ENCODE measurements at regions not wholly inside any gene's neighbourhood (a gene's known extent, or its start where the extent isn't known, plus 50 kb on each side); places are given as distances from the start of the nearest gene placed in this dataset.

DNA sequence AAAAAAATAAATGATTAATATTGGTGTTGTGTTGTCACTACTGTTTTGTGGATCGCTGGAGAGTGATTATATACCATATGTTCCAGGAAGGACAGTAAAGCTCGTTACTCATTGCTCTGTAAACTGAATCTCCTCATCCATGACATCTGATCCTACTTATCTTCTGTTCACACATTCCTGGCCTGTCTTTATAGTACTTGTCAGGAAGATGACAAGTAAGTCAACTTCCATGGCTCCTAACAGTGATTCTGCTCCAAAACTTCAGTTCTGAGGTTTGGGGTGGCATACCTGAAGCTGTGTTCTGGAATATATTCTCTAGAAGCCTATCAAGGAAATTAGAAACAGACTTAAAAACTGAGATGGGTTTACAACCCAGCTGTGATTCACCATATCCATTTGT lies 288.9 kb downstream of the ZBBX start:
- TF ChIP-seq, protein P1, sequence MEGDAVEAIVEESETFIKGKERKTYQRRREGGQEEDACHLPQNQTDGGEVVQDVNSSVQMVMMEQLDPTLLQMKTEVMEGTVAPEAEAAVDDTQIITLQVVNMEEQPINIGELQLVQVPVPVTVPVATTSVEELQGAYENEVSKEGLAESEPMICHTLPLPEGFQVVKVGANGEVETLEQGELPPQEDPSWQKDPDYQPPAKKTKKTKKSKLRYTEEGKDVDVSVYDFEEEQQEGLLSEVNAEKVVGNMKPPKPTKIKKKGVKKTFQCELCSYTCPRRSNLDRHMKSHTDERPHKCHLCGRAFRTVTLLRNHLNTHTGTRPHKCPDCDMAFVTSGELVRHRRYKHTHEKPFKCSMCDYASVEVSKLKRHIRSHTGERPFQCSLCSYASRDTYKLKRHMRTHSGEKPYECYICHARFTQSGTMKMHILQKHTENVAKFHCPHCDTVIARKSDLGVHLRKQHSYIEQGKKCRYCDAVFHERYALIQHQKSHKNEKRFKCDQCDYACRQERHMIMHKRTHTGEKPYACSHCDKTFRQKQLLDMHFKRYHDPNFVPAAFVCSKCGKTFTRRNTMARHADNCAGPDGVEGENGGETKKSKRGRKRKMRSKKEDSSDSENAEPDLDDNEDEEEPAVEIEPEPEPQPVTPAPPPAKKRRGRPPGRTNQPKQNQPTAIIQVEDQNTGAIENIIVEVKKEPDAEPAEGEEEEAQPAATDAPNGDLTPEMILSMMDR (conservative IDR thresholded peaks at IDR 0.05 in 1 of 2, IDR thresholded peaks at IDR 0.05 in 1 of 2; ENCODE audit: extremely low read depth in 1 of 2, insufficient read depth in 1 of 2, low read depth in 1 of 2, low read length in 2 of 2), result no peak
- no peak for TF ChIP-seq EZH2 (IDR thresholded peaks at IDR 0.05; ENCODE audit: borderline replicate concordance, low read length)

Data from mammary epithelial cell (primary cell).